NCI-H2107 treated with DMSO at 0.1 percent for 48 hours (cell line): ENCODE measurements at regions not wholly inside any gene's neighbourhood (a gene's known extent, or its start where the extent isn't known, plus 50 kb on each side); places are given as distances from the start of the nearest gene placed in this dataset.

Experiments
- DNase-seq: peaks from one replicate; lab custom pipeline; 2025; ENCODE audit not compliant: unreplicated experiment; lab: John Stamatoyannopoulos, UW

DNA sequence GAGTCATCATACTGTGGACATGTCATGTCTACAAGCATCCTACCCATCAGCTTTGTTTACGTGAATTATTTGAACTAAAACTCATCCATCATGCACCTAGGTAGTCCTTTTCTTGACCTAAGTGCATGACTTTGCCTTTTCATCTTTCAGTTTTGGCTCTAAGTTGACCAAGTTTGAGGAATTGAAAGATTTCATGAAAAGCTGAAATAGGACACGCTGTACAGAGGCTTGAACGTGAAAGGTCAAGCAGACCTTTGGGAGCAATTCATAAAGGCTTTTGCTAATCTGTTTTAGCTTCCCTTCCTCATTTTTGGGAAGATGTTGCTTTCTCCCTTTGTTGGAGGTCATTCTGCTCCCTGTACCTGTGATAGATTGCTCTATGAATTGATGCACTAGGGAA lies 55.1 kb upstream of the MLIP start:
- DNase-seq: no peak

DNA sequence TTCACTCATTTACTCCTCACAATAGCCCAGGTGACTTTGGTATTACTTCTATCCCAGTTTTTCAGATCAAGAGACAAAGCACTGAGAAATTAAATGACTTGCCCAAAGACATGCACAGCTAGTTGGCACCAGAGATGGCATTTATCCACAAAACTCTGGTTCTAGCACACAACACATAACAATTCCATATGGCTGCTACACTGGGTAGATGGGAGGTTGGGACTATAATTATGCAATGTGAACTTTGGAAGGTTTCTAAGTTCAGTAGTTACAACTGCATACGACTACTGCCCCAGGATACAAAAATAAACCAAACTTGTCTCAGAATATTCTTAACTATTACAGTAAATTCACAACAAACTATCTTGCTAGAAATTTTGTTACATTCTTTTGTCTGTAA lies 54.2 kb upstream of the MLIP start:
- no peak for DNase-seq

DNA sequence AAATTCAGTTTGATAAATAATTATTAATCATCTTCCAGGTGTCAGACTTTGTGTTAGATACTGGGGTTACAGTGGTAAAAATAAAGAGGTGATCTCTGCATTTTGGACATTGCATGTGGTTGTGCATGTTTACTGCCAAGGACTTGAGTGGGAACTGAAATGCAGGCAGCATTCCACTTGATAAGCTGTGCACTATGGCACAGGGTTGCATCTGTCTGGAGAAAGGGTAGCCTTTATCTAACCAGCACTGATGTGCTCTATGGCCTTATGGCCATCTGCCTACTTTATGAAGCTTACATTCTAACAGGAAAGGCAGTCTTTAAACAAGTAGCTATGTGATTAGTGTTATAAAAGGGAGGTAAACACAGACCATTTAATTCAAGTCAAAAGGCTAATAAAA lies 53.0 kb upstream of the MLIP start:
- DNase-seq: no peak

DNA sequence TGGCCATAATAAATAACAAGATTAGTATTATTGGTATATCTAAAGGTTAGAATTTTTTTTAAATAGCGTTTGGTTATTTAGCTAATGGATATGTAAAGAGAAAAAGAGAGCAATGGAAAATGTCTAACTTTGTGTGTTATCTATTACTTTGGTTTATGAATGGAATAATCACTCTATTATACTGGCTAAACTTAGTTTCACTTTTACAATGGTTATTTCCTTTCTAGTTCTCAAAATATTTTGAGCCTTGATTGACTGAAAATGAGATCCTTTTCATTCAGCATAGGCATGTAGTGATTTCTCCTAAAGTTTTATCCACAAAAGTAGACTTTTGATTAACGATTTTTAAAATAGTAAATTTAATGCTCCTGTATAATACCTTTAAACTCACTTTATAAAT lies 51.6 kb upstream of the MLIP start:
- no peak for DNase-seq

DNA sequence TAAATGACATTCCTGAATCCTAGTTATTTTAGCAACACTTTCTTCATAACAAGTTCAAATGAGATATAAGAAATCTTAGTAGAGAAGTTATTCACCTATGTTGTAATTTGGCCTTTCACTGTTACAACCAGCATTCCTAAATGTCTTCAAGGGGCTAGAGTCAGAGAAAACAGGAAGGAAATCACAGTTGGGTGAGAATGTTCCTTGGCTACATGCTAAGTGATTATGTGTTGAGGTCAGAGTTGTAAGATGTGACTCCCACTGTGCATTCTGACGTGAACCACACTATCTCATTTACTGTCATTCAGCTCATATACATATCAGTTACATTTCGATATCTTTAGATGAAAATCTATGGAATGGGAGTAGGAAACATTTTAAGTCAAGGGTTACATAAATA lies 51.0 kb upstream of the MLIP start:
- DNase-seq: no peak
